ENCODE measurements at regions not wholly inside any gene's neighbourhood (a gene's known extent, or its start where the extent isn't known, plus 50 kb on each side); places are given as distances from the start of the nearest gene placed in this dataset.

- no peak for TF ChIP-seq CTCF (IDR thresholded peaks at IDR 0.05)
- no peak for ATAC-seq
- no peaks in the 10 kb centered on the region for H3K9me3 ChIP-seq
- no peaks in the 10 kb centered on the region for H3K27me3 ChIP-seq
- intact Hi-C loops (cut with DNase I), result no loop called here
- no peak overlapping the region for H3K27ac ChIP-seq
- H3K4me3 ChIP-seq, result no peak overlapping the region
- DNase-seq, result no peak
- H3K36me3 ChIP-seq, result no peaks in the 10 kb centered on the region
- H3K4me1 ChIP-seq, result no peaks in the 10 kb centered on the region
Observed at GRCh38 chr2:5528706-5529105, 163.5 kb upstream of the SOX11 start.

GRCh38 chr2:5530011-5530696, 162.0 kb upstream of the SOX11 start:
- TF ChIP-seq CTCF (IDR thresholded peaks at IDR 0.05), result no peak
- H3K4me1 ChIP-seq, result no peaks in the 10 kb centered on the region
- ATAC-seq, result no peak
- no peaks in the 10 kb centered on the region for H3K27me3 ChIP-seq
- intact Hi-C loops (cut with DNase I), result no loop called here
- H3K9me3 ChIP-seq, result no peaks in the 10 kb centered on the region
- H3K4me3 ChIP-seq, result no peak overlapping the region
- DNase-seq, result no peak
- H3K36me3 ChIP-seq, result no peaks in the 10 kb centered on the region
- no peak overlapping the region for H3K27ac ChIP-seq

DNA sequence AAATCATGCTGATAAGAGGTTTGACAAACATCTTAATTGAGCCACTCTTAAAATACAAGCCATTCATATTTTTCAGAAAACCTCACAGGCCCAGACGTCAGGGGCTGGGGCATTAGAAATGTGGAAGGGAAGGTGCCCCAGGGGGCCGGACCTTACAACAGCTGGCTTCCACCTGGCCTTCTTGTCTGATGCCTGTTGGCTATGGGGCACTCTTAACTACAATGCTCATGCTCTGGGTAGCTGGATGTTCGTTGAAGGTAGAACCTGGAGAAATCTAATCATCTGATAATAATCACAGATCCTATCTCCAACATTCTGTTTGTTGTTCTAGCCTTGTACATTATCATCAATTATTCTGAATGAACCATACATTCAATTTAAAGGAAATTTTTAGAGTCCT, 156.9 kb upstream of the SOX11 start:
- intact Hi-C loops (cut with DNase I), result no loop called here
- ATAC-seq, result no peak
- TF ChIP-seq CTCF (IDR thresholded peaks at IDR 0.05), result no peak
- H3K9me3 ChIP-seq, result no peaks in the 10 kb centered on the region
- no peak overlapping the region for H3K4me3 ChIP-seq
- H3K4me1 ChIP-seq, result no peaks in the 10 kb centered on the region
- H3K27me3 ChIP-seq, result no peaks in the 10 kb centered on the region
- H3K27ac ChIP-seq, result no peak overlapping the region
- H3K36me3 ChIP-seq, result no peaks in the 10 kb centered on the region
- no peak for DNase-seq

DNA sequence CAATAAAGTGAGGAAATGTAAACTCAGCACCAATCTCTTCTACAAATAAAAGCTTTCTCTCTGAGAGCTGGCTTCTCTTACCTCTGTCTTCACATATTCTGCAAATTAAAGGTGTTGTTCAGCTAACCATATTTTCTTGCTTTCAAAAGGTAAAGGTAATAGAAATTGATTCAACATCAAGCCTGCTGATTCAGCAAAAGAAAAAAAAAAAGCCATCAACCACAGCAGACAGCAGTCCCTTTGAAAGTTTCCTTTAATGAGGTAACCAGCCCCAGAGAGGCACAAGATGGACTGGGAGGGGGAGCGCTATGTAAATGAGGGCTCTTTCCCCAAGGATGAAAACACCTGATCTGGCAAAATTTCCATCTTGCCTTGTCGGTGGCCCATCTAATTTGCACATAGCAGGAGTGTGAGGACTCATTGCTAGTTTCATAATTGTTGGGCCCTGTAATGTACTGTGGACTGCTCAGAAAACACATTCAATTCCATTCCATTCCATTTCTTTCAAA, 154.9 kb upstream of the SOX11 start:
- Histone ChIP-seq H3K36me3 (no peaks in the 10 kb centered on the region), H3K9me3 (no peaks in the 10 kb centered on the region), H3K27ac (no peak overlapping the region), H3K4me1 (no peaks in the 10 kb centered on the region), H3K27me3 (no peaks in the 10 kb centered on the region), H3K4me3 (no peak overlapping the region)
- no peak for TF ChIP-seq CTCF (IDR thresholded peaks at IDR 0.05)
- ATAC-seq (no peak), DNase-seq (no peak)
- intact Hi-C loops (cut with DNase I), result no loop called here

GRCh38 chr2:5538313-5538712, 153.9 kb upstream of the SOX11 start:
- H3K27me3 ChIP-seq, result no peaks in the 10 kb centered on the region
- H3K27ac ChIP-seq, result no peak overlapping the region
- no peak for DNase-seq
- no peaks in the 10 kb centered on the region for H3K4me1 ChIP-seq
- H3K36me3 ChIP-seq, result no peaks in the 10 kb centered on the region
- intact Hi-C loops (cut with DNase I), result no loop called here
- no peak for ATAC-seq
- no peaks in the 10 kb centered on the region for H3K9me3 ChIP-seq
- no peak overlapping the region for H3K4me3 ChIP-seq
- no peak for TF ChIP-seq CTCF (IDR thresholded peaks at IDR 0.05)

- intact Hi-C loops (cut with DNase I), result no loop called here
Observed at GRCh38 chr2:5538772-5539171, 153.4 kb upstream of the SOX11 start.

More at GRCh38 chr2:5538772-5539171, 153.4 kb upstream of the SOX11 start:
- DNase-seq (no peak), ATAC-seq (no peak)
- H3K27ac ChIP-seq, result no peak overlapping the region
- H3K4me1 ChIP-seq, result no peaks in the 10 kb centered on the region
- H3K9me3 ChIP-seq, result no peaks in the 10 kb centered on the region
- no peak for TF ChIP-seq CTCF (IDR thresholded peaks at IDR 0.05)
- H3K4me3 ChIP-seq, result no peak overlapping the region
- no peaks in the 10 kb centered on the region for H3K36me3 ChIP-seq
- H3K27me3 ChIP-seq, result no peaks in the 10 kb centered on the region

All from upper lobe of right lung (tissue), 1 donor.